CD14-positive monocyte (primary cell): ENCODE measurements at regions not wholly inside any gene's neighbourhood (a gene's known extent, or its start where the extent isn't known, plus 50 kb on each side); places are given as distances from the start of the nearest gene placed in this dataset.

Source experiments
- DNase-seq, 3 donors: peaks; one replicate each; pipeline ENCODE4 v3.0.0-alpha.2; 2011 to 2022
- H2AFZ ChIP-seq: 2 replicates; pipeline ENCODE4 v1.6.0; 2012; ENCODE audit warnings: mild to moderate bottlenecking, low read depth, low read length, inconsistent platforms; ENCODE audit not compliant: insufficient read depth, poor library complexity, severe bottlenecking
- H3K27ac ChIP-seq, 2 donors: 1 replicate in 1 of 2; 2 replicates in 1 of 2; pipeline ENCODE4 v1.5.1; 2012 to 2013; ENCODE audit warnings: low read length in 2 of 2, control low read depth in 1 of 2, inconsistent platforms in 1 of 2, low read depth in 1 of 2, mild to moderate bottlenecking in 1 of 2
- H3K27me3 ChIP-seq, 2 donors: one replicate each; pipeline versions ENCODE4 v1.6.0 to v1.6.1; 2011 to 2013; ENCODE audit warnings: low read length in 2 of 2; ENCODE audit not compliant: control insufficient read depth in 2 of 2, insufficient read depth in 2 of 2
- H3K36me3 ChIP-seq, 2 donors: replicated peaks in 1 of 2; 1 replicate in 1 of 2; 2 replicates in 1 of 2; pipeline versions ENCODE4 v1.5.1 to v1.6.1; 2012 to 2013; ENCODE audit warnings: low read length in 2 of 2, control low read depth in 1 of 2, inconsistent platforms in 1 of 2, mild to moderate bottlenecking in 1 of 2; ENCODE audit not compliant: insufficient read depth in 2 of 2, control insufficient read depth in 1 of 2
- H3K4me1 ChIP-seq, 2 donors: 1 replicate in 1 of 2; 2 replicates in 1 of 2; pipeline versions ENCODE4 v1.5.1 to v1.6.1; 2012 to 2013; ENCODE audit warnings: low read length in 2 of 2, control low read depth in 1 of 2, inconsistent platforms in 1 of 2, mild to moderate bottlenecking in 1 of 2, moderate library complexity in 1 of 2; ENCODE audit not compliant: insufficient read depth in 2 of 2, control insufficient read depth in 1 of 2
- H3K4me2 ChIP-seq: replicated peaks from 2 replicates; pipeline ENCODE3; 2012; ENCODE audit warnings: low read length, moderate library complexity, mild to moderate bottlenecking; ENCODE audit not compliant: poor library complexity, severe bottlenecking; ENCODE audit errors: extremely low read depth
- H3K4me3 ChIP-seq, 3 experiments: fragments of 200-600 bp in 1 of 3; sonication (generic) in 1 of 3; replicated peaks in 1 of 3; 1 replicate in 2 of 3; 2 replicates in 1 of 3; pipeline ENCODE4 v1.5.1; 2011 to 2013; ENCODE audit warnings: low read length in 3 of 3, mild to moderate bottlenecking in 3 of 3, control low read depth in 2 of 3, low read depth in 2 of 3, inconsistent platforms in 1 of 3, moderate library complexity in 1 of 3
- H3K79me2 ChIP-seq: 2 replicates; pipeline ENCODE4 v1.6.0; 2012; ENCODE audit warnings: mild to moderate bottlenecking, control low read depth, inconsistent platforms, low read length, moderate library complexity; ENCODE audit not compliant: insufficient read depth
- H3K9ac ChIP-seq: 2 replicates; pipeline ENCODE4 v1.6.0; 2017; ENCODE audit warnings: low read length, mild to moderate bottlenecking; ENCODE audit not compliant: insufficient read depth, poor library complexity, severe bottlenecking
- H3K9me3 ChIP-seq, 2 donors: replicated peaks in 1 of 2; 1 replicate in 1 of 2; 2 replicates in 1 of 2; pipeline versions ENCODE4 v1.5.1 to v1.6.1; 2012 to 2013; ENCODE audit warnings: low read length in 2 of 2, control low read depth in 1 of 2; ENCODE audit not compliant: control insufficient read depth in 1 of 2, insufficient read depth in 1 of 2
- H4K20me1 ChIP-seq: 2 replicates; pipeline ENCODE4 v1.6.0; 2012; ENCODE audit warnings: mild to moderate bottlenecking, low read length, control low read depth, moderate library complexity; ENCODE audit not compliant: insufficient read depth
- H3K27ac Mint-ChIP-seq, 7 donors: one replicate each; pipeline ENCODE4 v1.8.0; 2020; ENCODE audit warnings: mild to moderate bottlenecking in 7 of 7, mixed read lengths in 7 of 7, moderate library complexity in 6 of 7, inconsistent platforms in 2 of 7
- H3K27me3 Mint-ChIP-seq, 3 donors: one replicate each; pipeline ENCODE4 v1.8.0; 2021 to 2022; ENCODE audit warnings: low read depth in 3 of 3, mild to moderate bottlenecking in 3 of 3, mixed read lengths in 3 of 3, moderate library complexity in 3 of 3, inconsistent platforms in 1 of 3
- H3K36me3 Mint-ChIP-seq, 2 donors: one replicate each; pipeline ENCODE4 v1.8.0; 2020; ENCODE audit warnings: mixed read lengths in 2 of 2, inconsistent platforms in 1 of 2, mild to moderate bottlenecking in 1 of 2
- H3K4me1 Mint-ChIP-seq: one replicate; pipeline ENCODE4 v1.8.0; 2020; ENCODE audit warnings: mild to moderate bottlenecking, mixed read lengths
- H3K4me3 Mint-ChIP-seq, 2 donors: one replicate each; pipeline ENCODE4 v1.8.0; 2020; ENCODE audit warnings: mild to moderate bottlenecking in 2 of 2, mixed read lengths in 2 of 2, moderate library complexity in 1 of 2
- H3K9me3 Mint-ChIP-seq, 7 donors: one replicate each; pipeline ENCODE4 v1.8.0; 2020 to 2022; ENCODE audit warnings: mixed read lengths in 7 of 7, mild to moderate bottlenecking in 6 of 7, moderate library complexity in 6 of 7, inconsistent platforms in 2 of 7
- CTCF ChIP-seq: fragments of 200-600 bp; IDR thresholded peaks from one replicate; pipeline ENCODE4 v1.8.0; 2022; ENCODE audit warnings: antibody characterized with exemption, mild to moderate bottlenecking
- WGBS: methylation state at CpG from one replicate; pipeline ENCODE4 v1.1.5; 2013; ENCODE audit warnings: missing lambda C conversion rate; ENCODE audit not compliant: insufficient coverage; 5-methylcytosine and 5-hydroxymethylcytosine counted together
- intact Hi-C, 2 donors: fragments of 100-400 bp; cut with micrococcal nuclease; formaldehyde crosslinking; loops; one replicate each; pipeline versions ENCODE4 v1.15.0 to v1.15.1; 2023

- Mint-ChIP-seq H3K9me3 (peaks cover 1 to 20% (median 7%) of the 10 kb centered on the region in 7 donors), H3K36me3 (no peaks in the 10 kb centered on the region), H3K4me1 (no peaks in the 10 kb centered on the region), H3K27ac (no peak overlapping the region), H3K27me3 (peaks cover 2 to 5% (median 4%) of the 10 kb centered on the region in 3 donors), H3K4me3 (no peak overlapping the region)
- no peaks in the 10 kb centered on the region for H3K36me3 ChIP-seq
- no peaks in the 10 kb centered on the region for H3K4me1 ChIP-seq
- intact Hi-C loops, result no loop called here
- DNase-seq, result no peak
- no peaks in the 10 kb centered on the region for H3K27me3 ChIP-seq
- no CpG with 5 or more reads among the region's 1 CpG for WGBS
- H3K4me2 ChIP-seq, result no peak overlapping the region
- peaks cover 0 to 3% of the 10 kb centered on the region in 2 donors for H3K9me3 ChIP-seq
- H3K27ac ChIP-seq, result no peak overlapping the region
- H2AFZ ChIP-seq, result no peak overlapping the region
- no peaks in the 10 kb centered on the region for H4K20me1 ChIP-seq
- H3K9ac ChIP-seq, result no peak overlapping the region
- TF ChIP-seq CTCF, result no peak
- no peaks in the 10 kb centered on the region for H3K79me2 ChIP-seq
- H3K4me3 ChIP-seq, result no peak overlapping the region
Observed at GRCh38 chr3:39626198-39626597, 158.7 kb downstream of the MOBP start.

- DNase-seq, result no peak
- Histone ChIP-seq H3K4me3 (no peak overlapping the region), H3K9me3 (no peaks in the 10 kb centered on the region), H3K36me3 (no peaks in the 10 kb centered on the region), H3K4me1 (no peaks in the 10 kb centered on the region), H4K20me1 (no peaks in the 10 kb centered on the region), H3K79me2 (no peaks in the 10 kb centered on the region), H3K27me3 (no peaks in the 10 kb centered on the region), H3K27ac (no peak overlapping the region), H2AFZ (no peak overlapping the region), H3K4me2 (no peak overlapping the region), H3K9ac (no peak overlapping the region)
- Mint-ChIP-seq H3K9me3 (peaks cover 0 to 11% (median 6%) of the 10 kb centered on the region in 7 donors), H3K4me3 (no peak overlapping the region), H3K4me1 (no peaks in the 10 kb centered on the region), H3K36me3 (no peaks in the 10 kb centered on the region), H3K27ac (no peak overlapping the region), H3K27me3 (peaks cover 0 to 4% (median 0%) of the 10 kb centered on the region in 3 donors)
- intact Hi-C loops, result no loop called here
- 82% methylated on average over 3 of the region's 5 CpGs for WGBS
- no peak for TF ChIP-seq CTCF
Observed at GRCh38 chr3:39631136-39631535, 163.7 kb downstream of the MOBP start.
